ENCODE measurements at regions not wholly inside any gene's neighbourhood (a gene's known extent, or its start where the extent isn't known, plus 50 kb on each side); places are given as distances from the start of the nearest gene placed in this dataset.

DNA sequence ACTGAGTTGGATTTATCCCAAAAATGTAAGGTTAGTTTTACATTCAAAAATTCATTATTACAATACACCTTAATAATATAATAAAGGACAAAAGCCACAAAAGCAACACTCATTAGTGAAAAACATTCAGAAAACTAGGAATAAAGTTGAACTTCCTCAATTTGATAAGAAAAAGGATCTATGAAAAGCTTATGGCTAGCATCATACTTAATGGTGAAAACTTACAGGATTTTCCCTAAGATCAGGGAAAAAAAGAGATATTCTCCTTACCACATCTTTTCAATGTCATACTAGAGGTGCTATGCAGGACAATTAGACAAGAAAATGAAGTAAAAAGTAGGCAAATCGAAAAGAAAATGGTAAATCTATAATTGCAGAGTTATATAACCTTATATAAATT is 279.9 kb downstream of the CGGBP1 start:
- Histone ChIP-seq H2BK120ac (ENCODE audit: low read depth, low read length, poor library complexity, severe bottlenecking) (no peak overlapping the region), H3T11ph (ENCODE audit: low read length) (no peak overlapping the region), H2BK20ac (ENCODE audit: low read depth, low read length, poor library complexity, severe bottlenecking) (no peak overlapping the region), H3K27ac (ENCODE audit: insufficient read length, low read depth, low read length) (no peak overlapping the region), H2AFZ (ENCODE audit: low read length) (no peak overlapping the region), H3K9me3 (ENCODE audit: control insufficient read depth, low read depth, low read length) (no peaks in the 10 kb centered on the region), H3K14ac (ENCODE audit: insufficient read depth, low read length) (no peak overlapping the region), H3K23me2 (ENCODE audit: insufficient read length, low read depth, low read length, poor library complexity, severe bottlenecking) (no peaks in the 10 kb centered on the region), H3K79me2 (ENCODE audit: insufficient read depth, low read length) (no peaks in the 10 kb centered on the region), H3K4me2 (ENCODE audit: insufficient read depth, insufficient read length, low read length) (no peak overlapping the region), H4K5ac (ENCODE audit: insufficient read length, low read depth, low read length) (no peak overlapping the region), H4K20me1 (ENCODE audit: control insufficient read depth, insufficient read depth, insufficient read length) (no peaks in the 10 kb centered on the region), H2BK12ac (ENCODE audit: insufficient read length, low read depth, low read length) (no peak overlapping the region), H2BK5ac (ENCODE audit: insufficient read length, low read length) (no peak overlapping the region), H3K79me1 (ENCODE audit: insufficient read depth, low read depth, low read length, poor library complexity, severe bottlenecking) (no peaks in the 10 kb centered on the region), H3K56ac (ENCODE audit: insufficient read length, low read depth, low read length) (no peak overlapping the region), H4K8ac (replicated peaks; ENCODE audit: insufficient read length, low read depth, low read length) (no peak overlapping the region), H3K23ac (ENCODE audit: insufficient read length, low read depth, low read length) (no peak overlapping the region), H4K91ac (ENCODE audit: insufficient read length, low read depth, low read length) (no peak overlapping the region), H2BK15ac (ENCODE audit: low read depth, low read length) (no peak overlapping the region), H2AK5ac (ENCODE audit: insufficient read length, low read length) (no peak overlapping the region), H3K18ac (ENCODE audit: insufficient read length, low read depth, low read length) (no peak overlapping the region), H3K9ac (ENCODE audit: extremely low read depth, insufficient read length, low read length) (no peak overlapping the region), H3K27me3 (ENCODE audit: insufficient read depth, low read length) (no peaks in the 10 kb centered on the region), H3K4ac (ENCODE audit: low read depth, low read length) (no peak overlapping the region), H3K4me1 (ENCODE audit: insufficient read depth, low read length) (no peaks in the 10 kb centered on the region)
- no peaks in the 10 kb centered on the region for H3K4me1 Mint-ChIP-seq
- no peak for DNase-seq
- H3K27me3 Mint-ChIP-seq (ENCODE audit: low read depth): no peaks in the 10 kb centered on the region
- WGBS (ENCODE audit: extremely low coverage, insufficient read length, low lambda C conversion rate): no CpG with 5 or more reads among the region's 1 CpG
- no peak overlapping the region for H3K4me3 Mint-ChIP-seq
- peaks cover 0 to 2% (median 0%) of the 10 kb centered on the region in 3 experiments; a peak in 1 of 7 replicates for H3K36me3 Mint-ChIP-seq (ENCODE audit: insufficient read depth in 1 of 3, low read depth in 3 of 3)
- TF ChIP-seq CTCF (conservative IDR thresholded peaks at IDR 0.05): no peak
- no peak overlapping the region for H3K27ac Mint-ChIP-seq
- H3K9me3 Mint-ChIP-seq: peaks cover 0 to 6% of the 10 kb centered on the region in 2 experiments; a peak in 4 of 5 replicates

Measured in H9 (cell line).